ENCODE measurements at regions not wholly inside any gene's neighbourhood (a gene's known extent, or its start where the extent isn't known, plus 50 kb on each side); places are given as distances from the start of the nearest gene placed in this dataset.

DNA sequence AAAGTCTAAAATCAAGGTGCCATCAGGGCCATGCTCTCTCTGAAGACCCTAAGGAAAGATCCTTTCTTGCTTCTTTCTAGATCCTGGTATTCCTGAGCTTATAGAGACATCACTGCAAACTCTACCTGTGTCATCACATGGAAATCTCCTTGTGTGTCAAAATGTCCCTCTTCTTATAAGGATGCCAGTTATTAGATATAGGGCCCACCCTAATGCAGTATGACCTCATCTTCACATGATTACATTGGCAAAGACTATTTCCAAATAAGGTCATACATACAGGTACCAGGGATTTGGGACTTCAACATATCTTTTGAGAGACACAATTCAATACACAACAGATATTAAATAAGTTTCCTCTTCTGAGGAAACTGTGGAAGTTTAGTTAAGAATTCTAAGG lies 123.9 kb downstream of the UNC5CL start:
- no peak for TF ChIP-seq CTCF (IDR thresholded peaks at IDR 0.05 in 2 of 3, conservative IDR thresholded peaks at IDR 0.05 in 1 of 3; ENCODE audit: borderline replicate concordance in 1 of 3, insufficient read depth in 1 of 3, low read depth in 2 of 3, low read length in 2 of 3)
- TF ChIP-seq TCF7L2 (IDR thresholded peaks at IDR 0.05; ENCODE audit: borderline replicate concordance, extremely low read depth, insufficient read depth, insufficient read length) = no peak
- no peak for TF ChIP-seq RAD21 (IDR thresholded peaks at IDR 0.05; ENCODE audit: low read depth)
- no peak for TF ChIP-seq SIN3A (IDR thresholded peaks at IDR 0.05; ENCODE audit: low read depth)
- TF ChIP-seq EGR1 (IDR thresholded peaks at IDR 0.05; ENCODE audit: low read depth) = no peak
- no peak for TF ChIP-seq SP1 (IDR thresholded peaks at IDR 0.05; ENCODE audit: low read depth)
- no peak for TF ChIP-seq POLR2A (IDR thresholded peaks at IDR 0.05; ENCODE audit: borderline replicate concordance, extremely low read depth, insufficient read depth, insufficient read length)
- TF ChIP-seq CEBPB (IDR thresholded peaks at IDR 0.05; ENCODE audit: low read depth) = no peak
- TF ChIP-seq YY1 (IDR thresholded peaks at IDR 0.05; ENCODE audit: extremely low read depth, insufficient replicate concordance, low read depth, low read length) = no peak

All from HCT116 (cell line).